ENCODE measurements at regions not wholly inside any gene's neighbourhood (a gene's known extent, or its start where the extent isn't known, plus 50 kb on each side); places are given as distances from the start of the nearest gene placed in this dataset.
"Not testable (repeated sequence)": the region's sequence is repeated elsewhere in the genome, so short reads cannot be mapped to it uniquely, and the experiment has no call there.

- DNase-seq: no peak
These were observed 314.3 kb downstream of the HHIPL2 start for GRCh38 chr1:222233444-222234158.

GRCh38 chr1:222232842-222233241 lies 315.1 kb downstream of the HHIPL2 start:
- no peak for DNase-seq

- DNase-seq: no peak
These were observed 318.1 kb downstream of the HHIPL2 start for GRCh38 chr1:222229672-222230312.

GRCh38 chr1:222225316-222225691 lies 322.6 kb downstream of the HHIPL2 start:
- no peak for DNase-seq

GRCh38 chr1:222224636-222225315 lies 323.1 kb downstream of the HHIPL2 start:
- DNase-seq: no peak

GRCh38 chr1:222224156-222224555 lies 323.7 kb downstream of the HHIPL2 start:
- no peak for DNase-seq

- DNase-seq: no peak
These were observed 324.9 kb downstream of the HHIPL2 start for GRCh38 chr1:222223010-222223409.

- DNase-seq: no peak
These were observed 331.6 kb downstream of the HHIPL2 start for GRCh38 chr1:222216255-222216754.

GRCh38 chr1:222210776-222211175 lies 337.1 kb downstream of the HHIPL2 start:
- no peak for DNase-seq

GRCh38 chr1:222204475-222204874 lies 343.4 kb downstream of the HHIPL2 start:
- no peak for DNase-seq

GRCh38 chr1:222202831-222203230 lies 345.1 kb downstream of the HHIPL2 start:
- DNase-seq: no peak

- DNase-seq: no peak
These were observed 351.2 kb downstream of the HHIPL2 start for GRCh38 chr1:222196736-222197135.

- no peak for DNase-seq
These were observed 351.6 kb downstream of the HHIPL2 start for GRCh38 chr1:222196288-222196687.

GRCh38 chr1:222195857-222196256 lies 352.0 kb downstream of the HHIPL2 start:
- DNase-seq: no peak

- no peak for DNase-seq
These were observed 358.7 kb downstream of the HHIPL2 start for GRCh38 chr1:222189218-222189617.

GRCh38 chr1:222187566-222188332 lies 360.2 kb downstream of the HHIPL2 start:
- no peak for DNase-seq

GRCh38 chr1:222182641-222183040 lies 365.3 kb downstream of the HHIPL2 start:
- DNase-seq: no peak

- no peak for DNase-seq
These were observed 366.7 kb downstream of the HHIPL2 start for GRCh38 chr1:222181191-222181590.

GRCh38 chr1:222177496-222177895 lies 370.4 kb downstream of the HHIPL2 start:
- not testable (repeated sequence) for DNase-seq

GRCh38 chr1:222171005-222171404 lies 376.9 kb downstream of the HHIPL2 start:
- DNase-seq: peak; percentile 12 to 66

- no peak for DNase-seq
These were observed 379.3 kb downstream of the HHIPL2 start for GRCh38 chr1:222168621-222169020.

GRCh38 chr1:222167896-222168295 lies 380.0 kb downstream of the HHIPL2 start:
- no peak for DNase-seq

- DNase-seq: peak in 1 of 2 experiments; percentile 24
These were observed 380.8 kb downstream of the HHIPL2 start for GRCh38 chr1:222167111-222167510.

Data from SHP77 (cell line).